ENCODE measurements at regions not wholly inside any gene's neighbourhood (a gene's known extent, or its start where the extent isn't known, plus 50 kb on each side); places are given as distances from the start of the nearest gene placed in this dataset.

GRCh38 chr15:53251523-53251922 is 461.4 kb upstream of the ONECUT1 start:
- no peak for TF ChIP-seq CTCF (IDR thresholded peaks at IDR 0.05)
- TF ChIP-seq POLR2A (IDR thresholded peaks at IDR 0.05): no peak
